ENCODE measurements at regions not wholly inside any gene's neighbourhood (a gene's known extent, or its start where the extent isn't known, plus 50 kb on each side); places are given as distances from the start of the nearest gene placed in this dataset.

- TF ChIP-seq ATF3 (CRISPR knock-in tag; IDR thresholded peaks at IDR 0.05), result no peak
- TF ChIP-seq SIX1 (CRISPR knock-in tag; IDR thresholded peaks at IDR 0.05; ENCODE audit: borderline replicate concordance), result no peak
- no peak for TF ChIP-seq TRIM22 (IDR thresholded peaks at IDR 0.05)
- TF ChIP-seq RCOR2 (CRISPR knock-in tag; IDR thresholded peaks at IDR 0.05), result no peak
- no peak for TF ChIP-seq ZNF33B (CRISPR knock-in tag; IDR thresholded peaks at IDR 0.05)
- TF ChIP-seq ZNF282 (IDR thresholded peaks at IDR 0.05; ENCODE audit: partially characterized antibody), result no peak
- no peak for TF ChIP-seq SRSF4 (IDR thresholded peaks at IDR 0.05; ENCODE audit: low read depth, low read length, poor library complexity, severe bottlenecking)
- no peak for TF ChIP-seq U2AF1 (optimal IDR thresholded peaks at IDR 0.05; ENCODE audit: low read depth, low read length)
- TF ChIP-seq ZNF563 (CRISPR knock-in tag; IDR thresholded peaks at IDR 0.05), result no peak
- no peak for TF ChIP-seq MYPOP (CRISPR knock-in tag; IDR thresholded peaks at IDR 0.05)
- no peak for TF ChIP-seq ZNF432 (CRISPR knock-in tag; IDR thresholded peaks at IDR 0.05; ENCODE audit: borderline replicate concordance)
- TF ChIP-seq ZNF605 (CRISPR knock-in tag; IDR thresholded peaks at IDR 0.05), result no peak
- peak; percentile 60; the same call in 1 of the 2 replicates for TF ChIP-seq FOXK1 (CRISPR knock-in tag; IDR thresholded peaks at IDR 0.05; ENCODE audit: borderline replicate concordance, low read depth)
- TF ChIP-seq ZNF343 (CRISPR knock-in tag; IDR thresholded peaks at IDR 0.05), result no peak
- TF ChIP-seq MYC (CRISPR knock-in tag; IDR thresholded peaks at IDR 0.05; ENCODE audit: borderline replicate concordance), result no peak
- TF ChIP-seq ZBTB25 (CRISPR knock-in tag; IDR thresholded peaks at IDR 0.05), result no peak
- no peak for TF ChIP-seq ZNF383 (CRISPR knock-in tag; IDR thresholded peaks at IDR 0.05; ENCODE audit: borderline replicate concordance)
- peak; percentile 38; the same call in 1 of the 2 replicates for TF ChIP-seq ZFY (CRISPR knock-in tag; IDR thresholded peaks at IDR 0.05)
- TF ChIP-seq ZNF672 (CRISPR knock-in tag; IDR thresholded peaks at IDR 0.05), result no peak
- no peak for TF ChIP-seq ZNF367 (CRISPR knock-in tag; IDR thresholded peaks at IDR 0.05; ENCODE audit: borderline replicate concordance)
- no peak for TF ChIP-seq ZFP36 (IDR thresholded peaks at IDR 0.05; ENCODE audit: borderline replicate concordance, low read depth, low read length, partially characterized antibody)
- no peak for TF ChIP-seq HNRNPL (IDR thresholded peaks at IDR 0.05; ENCODE audit: low read depth, low read length)
- no peak for TF ChIP-seq SIN3B (IDR thresholded peaks at IDR 0.05; ENCODE audit: low read length)
- no peak for TF ChIP-seq ATF5 (CRISPR knock-in tag; IDR thresholded peaks at IDR 0.05; ENCODE audit: low read depth)
- no peak for TF ChIP-seq NFRKB (IDR thresholded peaks at IDR 0.05)
- no peak for TF ChIP-seq HCFC1 (IDR thresholded peaks at IDR 0.05; ENCODE audit: low read depth, low read length)
- TF ChIP-seq SP140L (CRISPR knock-in tag; IDR thresholded peaks at IDR 0.05; ENCODE audit: borderline replicate concordance), result no peak
- TF ChIP-seq ZNF597 (CRISPR knock-in tag; IDR thresholded peaks at IDR 0.05), result no peak
- no peak for TF ChIP-seq EED (CRISPR knock-in tag; IDR thresholded peaks at IDR 0.05)
Observed at GRCh38 chr14:59009967-59010366, 178.5 kb upstream of the DAAM1 start (continued).

Measured in HepG2 (cell line).